ENCODE measurements at regions not wholly inside any gene's neighbourhood (a gene's known extent, or its start where the extent isn't known, plus 50 kb on each side); places are given as distances from the start of the nearest gene placed in this dataset.

- TF ChIP-seq, protein P1, sequence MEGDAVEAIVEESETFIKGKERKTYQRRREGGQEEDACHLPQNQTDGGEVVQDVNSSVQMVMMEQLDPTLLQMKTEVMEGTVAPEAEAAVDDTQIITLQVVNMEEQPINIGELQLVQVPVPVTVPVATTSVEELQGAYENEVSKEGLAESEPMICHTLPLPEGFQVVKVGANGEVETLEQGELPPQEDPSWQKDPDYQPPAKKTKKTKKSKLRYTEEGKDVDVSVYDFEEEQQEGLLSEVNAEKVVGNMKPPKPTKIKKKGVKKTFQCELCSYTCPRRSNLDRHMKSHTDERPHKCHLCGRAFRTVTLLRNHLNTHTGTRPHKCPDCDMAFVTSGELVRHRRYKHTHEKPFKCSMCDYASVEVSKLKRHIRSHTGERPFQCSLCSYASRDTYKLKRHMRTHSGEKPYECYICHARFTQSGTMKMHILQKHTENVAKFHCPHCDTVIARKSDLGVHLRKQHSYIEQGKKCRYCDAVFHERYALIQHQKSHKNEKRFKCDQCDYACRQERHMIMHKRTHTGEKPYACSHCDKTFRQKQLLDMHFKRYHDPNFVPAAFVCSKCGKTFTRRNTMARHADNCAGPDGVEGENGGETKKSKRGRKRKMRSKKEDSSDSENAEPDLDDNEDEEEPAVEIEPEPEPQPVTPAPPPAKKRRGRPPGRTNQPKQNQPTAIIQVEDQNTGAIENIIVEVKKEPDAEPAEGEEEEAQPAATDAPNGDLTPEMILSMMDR (IDR thresholded peaks at IDR 0.05; ENCODE audit: insufficient read depth, low read depth, low read length), result no peak
- no peak for TF ChIP-seq EZH2 (IDR thresholded peaks at IDR 0.05; ENCODE audit: insufficient read depth, low read length)
These were observed 775.9 kb upstream of the KLHL1 start for GRCh38 chr13:70884196-70884595.

Data from astrocyte (in vitro differentiated cells and primary cell).